Uterus (tissue), 2 donors: ENCODE measurements at regions not wholly inside any gene's neighbourhood (a gene's known extent, or its start where the extent isn't known, plus 50 kb on each side); places are given as distances from the start of the nearest gene placed in this dataset.

ENCODE experiments used
- CTCF ChIP-seq, 4 experiments: fragments of 200-600 bp in 2 of 4; fragments of 450-650 bp in 2 of 4; sonication (generic) in 2 of 4; IDR thresholded peaks; one replicate each; pipeline ENCODE4 v1.5.1; 2016 to 2019; ENCODE audit warnings: antibody characterized with exemption in 4 of 4, mild to moderate bottlenecking in 2 of 4, moderate library complexity in 1 of 4
- POLR2A ChIP-seq, 2 donors: fragments of 450-650 bp; IDR thresholded peaks; one replicate each; pipeline ENCODE4 v1.6.1; 2016; ENCODE audit warnings: antibody characterized with exemption in 2 of 2, mild to moderate bottlenecking in 1 of 2, moderate library complexity in 1 of 2

DNA sequence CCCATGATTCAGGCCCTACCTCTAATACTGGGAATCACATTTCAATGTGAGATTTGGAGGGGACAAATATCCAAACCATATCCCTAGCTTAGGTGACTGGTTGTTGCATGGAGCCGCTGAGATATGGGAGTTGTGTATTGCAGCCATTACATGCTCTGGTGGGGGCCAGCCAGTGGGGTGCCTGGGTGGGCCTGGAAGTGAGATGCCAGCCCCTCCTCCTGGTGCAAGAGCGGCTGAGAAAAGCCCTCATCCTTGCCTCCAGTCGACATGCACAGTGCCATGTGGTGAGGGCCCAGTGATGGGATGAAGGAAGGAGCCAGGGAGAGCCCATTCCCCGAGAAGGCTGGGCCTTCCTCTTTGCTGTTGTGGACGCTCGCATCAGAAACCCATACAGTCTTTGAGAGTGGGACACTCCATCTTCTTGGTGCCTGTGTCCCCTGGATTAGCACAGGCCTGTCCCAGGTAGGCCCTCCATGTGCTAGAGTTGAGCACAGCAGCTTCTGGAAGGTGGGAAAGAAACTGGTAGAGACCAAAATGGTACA, 1043.0 kb downstream of the TBC1D22A start:
- TF ChIP-seq CTCF (IDR thresholded peaks at IDR 0.05) = no peak
- TF ChIP-seq POLR2A (IDR thresholded peaks at IDR 0.05) = no peak
